ENCODE measurements at regions not wholly inside any gene's neighbourhood (a gene's known extent, or its start where the extent isn't known, plus 50 kb on each side); places are given as distances from the start of the nearest gene placed in this dataset.
"Not testable (repeated sequence)": the region's sequence is repeated elsewhere in the genome, so short reads cannot be mapped to it uniquely, and the experiment has no call there.

DNA sequence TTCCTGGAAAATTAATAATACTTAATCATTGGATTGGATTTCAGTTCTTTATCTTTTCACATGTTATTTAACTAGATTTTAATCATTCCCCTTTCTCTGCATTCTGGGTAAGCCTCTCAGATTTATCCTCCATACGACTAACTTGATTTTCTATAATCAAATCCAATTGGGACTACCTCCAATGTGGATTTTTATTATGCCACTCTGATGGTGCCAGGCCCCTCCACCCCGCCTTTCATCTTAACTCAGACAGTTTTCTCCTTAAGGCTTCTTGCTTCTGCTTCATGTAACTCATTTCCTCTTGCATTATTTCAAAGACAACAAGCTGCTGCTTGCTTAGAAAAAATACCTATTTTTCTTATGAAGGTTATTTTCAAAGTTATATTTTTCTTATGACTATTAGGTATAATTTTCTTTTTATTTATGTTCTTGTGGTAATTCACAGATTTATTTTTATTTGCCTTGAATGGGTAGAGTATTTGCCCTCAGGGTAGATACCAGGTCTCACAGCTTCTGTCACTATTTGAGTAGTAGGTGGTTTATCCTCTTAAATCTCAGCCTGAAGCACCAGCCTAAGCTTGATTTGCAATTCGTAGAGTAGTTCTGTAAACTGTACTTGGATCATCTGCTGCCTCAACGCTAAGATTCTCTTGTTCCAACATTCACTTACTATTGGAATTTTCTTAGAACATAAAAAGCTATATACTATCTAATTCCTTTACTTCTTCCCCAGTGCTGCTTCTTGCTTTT is 659.0 kb upstream of the ARRDC3 start:
- no peak for ATAC-seq (ENCODE audit: low FRiP score)

DNA sequence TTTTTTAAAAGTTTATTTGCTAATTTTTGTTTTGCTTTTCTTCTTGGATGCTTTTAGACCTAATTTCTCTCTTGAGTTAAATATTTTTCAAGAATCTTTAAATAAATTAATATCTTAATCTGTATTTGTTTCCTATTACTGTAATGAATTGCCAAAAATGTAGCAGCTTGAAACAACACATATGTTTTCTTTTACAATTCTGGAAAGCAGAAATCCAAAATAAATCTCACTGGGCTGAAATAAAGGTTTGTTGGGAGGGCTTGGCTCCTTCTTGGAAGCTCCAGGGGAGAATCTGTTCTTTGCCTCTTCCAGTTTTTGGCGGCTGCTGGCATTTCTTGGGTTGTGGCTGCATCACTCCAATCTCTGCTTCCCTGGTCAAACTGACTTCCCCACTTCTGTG is 658.1 kb upstream of the ARRDC3 start:
- TF ChIP-seq, protein P1, sequence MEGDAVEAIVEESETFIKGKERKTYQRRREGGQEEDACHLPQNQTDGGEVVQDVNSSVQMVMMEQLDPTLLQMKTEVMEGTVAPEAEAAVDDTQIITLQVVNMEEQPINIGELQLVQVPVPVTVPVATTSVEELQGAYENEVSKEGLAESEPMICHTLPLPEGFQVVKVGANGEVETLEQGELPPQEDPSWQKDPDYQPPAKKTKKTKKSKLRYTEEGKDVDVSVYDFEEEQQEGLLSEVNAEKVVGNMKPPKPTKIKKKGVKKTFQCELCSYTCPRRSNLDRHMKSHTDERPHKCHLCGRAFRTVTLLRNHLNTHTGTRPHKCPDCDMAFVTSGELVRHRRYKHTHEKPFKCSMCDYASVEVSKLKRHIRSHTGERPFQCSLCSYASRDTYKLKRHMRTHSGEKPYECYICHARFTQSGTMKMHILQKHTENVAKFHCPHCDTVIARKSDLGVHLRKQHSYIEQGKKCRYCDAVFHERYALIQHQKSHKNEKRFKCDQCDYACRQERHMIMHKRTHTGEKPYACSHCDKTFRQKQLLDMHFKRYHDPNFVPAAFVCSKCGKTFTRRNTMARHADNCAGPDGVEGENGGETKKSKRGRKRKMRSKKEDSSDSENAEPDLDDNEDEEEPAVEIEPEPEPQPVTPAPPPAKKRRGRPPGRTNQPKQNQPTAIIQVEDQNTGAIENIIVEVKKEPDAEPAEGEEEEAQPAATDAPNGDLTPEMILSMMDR (IDR thresholded peaks at IDR 0.05): no peak
- ATAC-seq (ENCODE audit: low FRiP score): no peak
- no peak for DNase-seq (ENCODE audit: low spot score)

More for the DNA sequence above, 659.0 kb upstream of the ARRDC3 start:
- no peak for DNase-seq (ENCODE audit: low spot score)
- TF ChIP-seq, protein P1 (IDR thresholded peaks at IDR 0.05): no peak

DNA sequence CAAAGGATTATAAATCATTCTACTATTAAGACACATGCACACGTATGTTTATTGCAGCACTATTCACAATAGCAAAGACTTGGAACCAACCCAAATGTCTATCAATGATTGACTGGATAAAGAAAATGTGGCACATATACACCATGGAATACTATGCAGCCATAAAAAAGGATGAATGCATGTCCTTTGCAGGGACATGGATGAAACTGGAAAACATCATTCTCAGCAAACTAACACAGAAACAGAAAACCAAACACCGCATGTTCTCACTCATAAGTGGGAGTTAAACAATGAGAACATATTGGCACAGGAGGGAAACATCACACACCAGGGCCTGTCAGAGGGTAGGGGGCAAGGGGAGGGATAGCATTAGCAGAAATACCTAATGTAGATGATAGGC is 646.7 kb upstream of the ARRDC3 start:
- ATAC-seq (ENCODE audit: low FRiP score); DNase-seq (ENCODE audit: low spot score): not testable (repeated sequence)

DNA sequence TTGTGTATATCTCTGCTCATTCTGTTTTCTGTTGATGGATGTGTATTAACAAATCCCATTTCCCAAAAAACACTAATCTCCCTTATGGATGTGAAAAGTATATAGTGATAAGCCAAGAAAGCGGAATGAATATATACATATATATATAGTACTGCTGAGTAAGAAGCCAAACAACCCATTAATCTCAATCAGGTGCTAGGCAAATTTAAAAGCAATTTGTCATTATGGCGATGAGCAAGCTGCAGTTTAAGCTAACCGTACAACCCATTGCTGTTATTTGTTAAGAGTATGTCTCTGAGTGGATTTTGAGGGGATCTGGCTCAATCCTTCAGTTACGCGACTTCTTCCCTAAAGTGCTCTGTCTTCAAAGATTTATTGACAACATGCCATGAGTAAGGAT is 640.4 kb upstream of the ARRDC3 start:
- no peak for DNase-seq (ENCODE audit: low spot score)
- ATAC-seq (ENCODE audit: low FRiP score): no peak
- TF ChIP-seq, protein P1 (IDR thresholded peaks at IDR 0.05): no peak

DNA sequence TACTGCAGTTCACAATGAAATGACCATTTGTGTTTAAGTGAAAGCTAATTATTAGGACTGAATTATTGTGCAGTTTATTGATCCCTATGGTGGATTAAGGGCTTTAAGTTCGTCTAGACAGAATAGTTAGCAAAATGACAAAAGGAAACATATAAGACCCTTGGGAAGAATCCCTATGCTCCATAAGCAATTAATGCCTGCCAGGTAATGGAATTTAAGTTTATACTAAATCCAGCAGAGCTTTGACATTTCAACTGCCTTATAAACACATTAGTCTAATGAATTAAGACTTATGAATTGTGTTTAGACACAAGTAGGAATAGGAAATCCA is 640.0 kb upstream of the ARRDC3 start:
- TF ChIP-seq, protein P1 (IDR thresholded peaks at IDR 0.05): no peak
- ATAC-seq (ENCODE audit: low FRiP score) (no peak), DNase-seq (ENCODE audit: low spot score) (no peak)

DNA sequence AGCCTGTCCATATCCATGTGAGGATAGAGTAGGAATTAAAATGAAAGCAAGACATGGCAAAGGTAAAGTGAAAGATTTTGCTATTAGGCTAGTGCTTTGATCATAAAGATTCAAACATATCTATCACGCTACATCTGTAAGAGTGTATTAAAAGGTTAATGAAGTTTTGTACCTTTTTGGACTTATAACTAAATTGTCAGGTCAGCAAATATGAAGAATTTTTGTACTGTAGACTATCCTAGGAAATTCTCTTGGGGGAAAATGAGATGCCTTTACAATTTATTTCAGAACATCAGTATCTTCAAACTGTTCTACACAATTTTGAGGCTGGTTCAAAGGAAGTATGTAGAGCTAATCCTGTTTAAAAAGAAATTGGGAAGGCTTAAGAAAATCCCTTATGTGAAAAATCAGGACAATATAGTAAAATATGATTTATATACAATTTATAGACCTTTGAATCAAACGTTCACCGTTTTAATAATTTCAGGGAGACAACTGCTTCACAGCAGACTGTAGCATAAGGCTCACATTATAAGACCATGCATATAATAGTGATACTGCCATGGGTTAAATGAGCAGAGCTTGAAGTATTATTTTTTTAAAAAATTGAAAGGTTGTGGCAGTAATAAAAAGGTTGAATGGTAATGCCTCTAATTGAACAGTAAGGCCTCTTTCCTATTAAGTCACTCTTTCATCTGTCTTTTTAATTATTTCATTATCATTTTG is 639.5 kb upstream of the ARRDC3 start:
- TF ChIP-seq, protein P1 (IDR thresholded peaks at IDR 0.05): no peak
- DNase-seq (ENCODE audit: low spot score) (no peak), ATAC-seq (ENCODE audit: low FRiP score) (no peak)

DNA sequence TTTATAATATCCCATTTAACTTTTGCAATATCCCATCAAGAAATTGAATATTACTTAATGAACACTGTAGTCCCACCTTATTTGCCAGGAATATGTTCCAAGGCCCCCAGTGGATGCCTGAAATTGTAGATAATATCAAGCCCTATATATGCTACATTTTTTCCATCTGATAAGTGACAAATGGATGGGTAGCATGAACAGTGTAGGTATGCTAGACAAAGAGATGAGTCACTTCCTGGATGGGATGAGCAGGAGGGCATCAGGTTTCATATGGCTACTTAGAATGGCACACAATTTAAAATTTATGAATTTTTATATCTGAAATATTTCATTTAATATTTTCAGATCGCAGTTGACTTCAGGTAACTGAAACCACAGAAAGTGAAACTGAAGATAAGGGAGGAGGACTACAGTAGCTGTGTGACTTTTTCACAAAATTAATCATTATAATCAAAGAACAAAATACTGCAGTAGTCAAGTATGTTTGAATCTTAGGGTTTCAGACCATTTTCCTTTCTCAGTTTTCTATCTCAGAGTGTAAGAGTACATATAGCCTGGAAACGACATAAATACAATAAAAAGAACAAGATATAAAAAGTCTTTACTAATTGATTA is 636.4 kb upstream of the ARRDC3 start:
- TF ChIP-seq, protein P1 (IDR thresholded peaks at IDR 0.05): no peak
- DNase-seq (ENCODE audit: low spot score) (no peak), ATAC-seq (ENCODE audit: low FRiP score) (no peak)
